Non-pigmented ciliary epithelial cell (primary cell): ENCODE measurements at regions not wholly inside any gene's neighbourhood (a gene's known extent, or its start where the extent isn't known, plus 50 kb on each side); places are given as distances from the start of the nearest gene placed in this dataset.

Experiments
- DNase-seq: peaks from one replicate; pipeline ENCODE4 v3.0.0-alpha.2; 2010; ENCODE audit warnings: low read depth

DNA sequence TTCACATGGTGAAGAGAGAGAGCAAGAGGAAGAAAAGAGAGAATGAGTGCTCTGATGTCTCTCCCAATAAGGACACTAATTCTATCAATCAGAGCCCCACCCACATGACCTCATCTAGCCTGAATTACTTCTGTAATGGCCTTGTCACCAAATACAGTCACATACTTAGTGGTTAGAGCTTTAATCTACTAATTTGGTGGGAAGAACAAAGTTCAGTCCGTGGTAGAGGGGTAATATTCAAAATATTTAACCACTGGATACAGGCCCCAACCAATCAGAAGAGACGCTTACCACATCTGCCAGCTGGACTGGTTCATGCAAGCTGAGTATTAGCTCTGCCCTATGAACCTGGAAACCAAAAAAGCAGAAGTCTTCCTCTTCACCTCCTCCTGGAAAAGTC lies 336.3 kb upstream of the NFE2L3 start:
- no peak for DNase-seq

- DNase-seq: no peak
Observed at GRCh38 chr7:25820432-25821040, 331.5 kb upstream of the NFE2L3 start.

DNA sequence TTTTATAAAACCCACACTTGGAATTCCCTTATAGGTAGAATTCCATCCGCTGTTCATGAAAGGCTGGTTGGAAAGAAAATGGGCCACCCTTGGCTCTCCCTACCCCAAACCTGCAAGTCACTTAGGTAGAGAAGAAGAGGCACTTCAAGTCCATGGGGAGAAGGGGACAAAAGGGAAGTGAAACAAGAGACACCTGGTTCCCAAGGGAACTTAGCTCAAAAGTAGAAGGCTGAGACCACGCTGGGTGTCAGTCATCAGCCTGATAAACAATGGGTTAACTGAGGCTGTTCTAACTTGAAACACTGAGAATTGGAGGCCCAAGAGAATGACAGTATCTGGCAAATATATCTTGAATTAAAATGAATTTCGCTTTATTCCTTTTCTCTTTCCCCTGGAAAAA lies 330.8 kb upstream of the NFE2L3 start:
- no peak for DNase-seq

DNA sequence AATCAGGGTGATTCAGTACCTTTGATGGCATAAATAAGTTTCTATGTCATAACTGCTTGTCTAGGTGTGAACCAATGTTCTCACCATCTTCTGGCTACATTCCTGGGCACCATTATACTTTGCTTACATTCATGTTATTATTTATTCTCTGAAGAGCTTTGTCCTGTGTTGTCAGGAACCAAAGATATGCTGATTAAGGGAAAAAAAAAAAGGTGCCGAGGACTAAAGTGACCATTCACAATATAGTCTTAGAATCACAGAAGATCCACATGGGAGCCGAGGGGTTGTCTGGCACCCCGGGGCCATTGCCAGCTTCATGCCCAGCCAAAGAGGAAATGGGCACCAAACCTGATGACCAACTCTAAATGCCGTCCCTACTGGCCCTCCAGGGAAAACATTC lies 329.2 kb upstream of the NFE2L3 start:
- DNase-seq: no peak

- no peak for DNase-seq
Observed at GRCh38 chr7:25823571-25823970, 328.4 kb upstream of the NFE2L3 start.

- DNase-seq: no peak
Observed at GRCh38 chr7:25828468-25828867, 323.5 kb upstream of the NFE2L3 start.

DNA sequence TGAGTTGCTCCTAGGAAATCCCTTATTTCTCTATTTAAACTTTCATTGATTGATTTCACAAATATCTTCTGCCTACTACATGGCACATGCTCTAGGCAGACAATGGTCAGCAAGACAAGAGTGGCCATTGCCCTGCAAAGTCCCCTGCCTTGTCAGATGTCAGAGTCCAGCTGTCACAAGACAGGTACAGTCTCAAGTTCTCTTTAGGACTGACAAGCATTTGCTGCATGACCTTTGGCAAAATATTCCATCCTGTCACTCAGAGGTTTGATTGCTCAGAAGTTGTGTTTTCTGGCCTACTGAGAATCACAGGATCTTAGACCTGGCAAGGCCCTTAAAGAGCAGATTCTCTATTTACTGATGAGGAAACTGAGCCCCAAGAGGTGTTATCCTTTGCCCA lies 322.3 kb upstream of the NFE2L3 start:
- no peak for DNase-seq

DNA sequence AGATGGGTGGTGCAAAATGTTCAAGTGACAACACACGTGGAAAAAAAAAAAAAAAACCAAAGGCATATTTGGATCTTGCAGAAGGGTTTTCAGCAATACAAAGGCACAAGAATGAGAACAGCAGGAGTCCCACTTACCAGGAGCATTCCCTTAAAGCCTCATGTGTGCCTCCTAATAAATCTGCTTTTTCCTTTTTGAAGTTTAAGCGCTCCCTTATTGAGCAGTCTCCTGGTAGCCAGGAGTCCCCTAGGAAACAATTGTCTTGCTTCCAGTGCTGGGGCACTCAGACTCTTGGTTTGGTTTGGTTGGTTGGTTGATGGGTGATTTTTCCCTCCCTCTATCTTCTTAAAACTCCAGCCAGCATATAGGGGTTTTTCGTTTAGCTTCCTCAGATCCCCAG lies 321.8 kb upstream of the NFE2L3 start:
- DNase-seq: no peak

GRCh38 chr7:25831062-25831691 lies 320.8 kb upstream of the NFE2L3 start:
- DNase-seq: no peak

GRCh38 chr7:25831831-25832411 lies 320.1 kb upstream of the NFE2L3 start:
- no peak for DNase-seq

DNA sequence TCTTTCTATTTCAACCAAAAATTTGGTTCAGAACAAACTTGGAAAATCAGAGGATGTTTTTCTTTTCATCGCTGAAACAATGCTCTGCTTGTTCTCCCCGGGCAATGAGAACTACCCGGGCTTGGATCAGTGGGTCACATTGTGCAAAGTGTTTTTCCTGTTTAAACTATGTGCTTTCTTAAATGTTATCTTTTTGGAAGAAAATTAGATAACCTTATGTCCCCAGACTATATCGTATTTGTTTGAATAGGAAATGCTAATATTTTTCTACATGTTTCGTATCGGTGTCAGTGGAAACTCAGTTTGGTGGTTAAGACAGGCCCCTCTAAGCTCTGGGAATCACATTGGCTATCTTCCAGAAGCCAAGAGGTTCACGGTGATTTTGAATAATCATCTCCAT lies 319.5 kb upstream of the NFE2L3 start:
- DNase-seq: no peak

- no peak for DNase-seq
Observed at GRCh38 chr7:25832929-25833328, 319.1 kb upstream of the NFE2L3 start.

GRCh38 chr7:25834050-25834449 lies 317.9 kb upstream of the NFE2L3 start:
- no peak for DNase-seq

GRCh38 chr7:25835197-25835596 lies 316.8 kb upstream of the NFE2L3 start:
- DNase-seq: no peak

- no peak for DNase-seq
Observed at GRCh38 chr7:25839084-25839769, 312.8 kb upstream of the NFE2L3 start.

GRCh38 chr7:25840209-25840792 lies 311.7 kb upstream of the NFE2L3 start:
- DNase-seq: no peak

- no peak for DNase-seq
Observed at GRCh38 chr7:25841575-25841974, 310.4 kb upstream of the NFE2L3 start.

- no peak for DNase-seq
Observed at GRCh38 chr7:25842201-25842733, 309.7 kb upstream of the NFE2L3 start.

GRCh38 chr7:25843467-25843866 lies 308.5 kb upstream of the NFE2L3 start:
- no peak for DNase-seq

DNA sequence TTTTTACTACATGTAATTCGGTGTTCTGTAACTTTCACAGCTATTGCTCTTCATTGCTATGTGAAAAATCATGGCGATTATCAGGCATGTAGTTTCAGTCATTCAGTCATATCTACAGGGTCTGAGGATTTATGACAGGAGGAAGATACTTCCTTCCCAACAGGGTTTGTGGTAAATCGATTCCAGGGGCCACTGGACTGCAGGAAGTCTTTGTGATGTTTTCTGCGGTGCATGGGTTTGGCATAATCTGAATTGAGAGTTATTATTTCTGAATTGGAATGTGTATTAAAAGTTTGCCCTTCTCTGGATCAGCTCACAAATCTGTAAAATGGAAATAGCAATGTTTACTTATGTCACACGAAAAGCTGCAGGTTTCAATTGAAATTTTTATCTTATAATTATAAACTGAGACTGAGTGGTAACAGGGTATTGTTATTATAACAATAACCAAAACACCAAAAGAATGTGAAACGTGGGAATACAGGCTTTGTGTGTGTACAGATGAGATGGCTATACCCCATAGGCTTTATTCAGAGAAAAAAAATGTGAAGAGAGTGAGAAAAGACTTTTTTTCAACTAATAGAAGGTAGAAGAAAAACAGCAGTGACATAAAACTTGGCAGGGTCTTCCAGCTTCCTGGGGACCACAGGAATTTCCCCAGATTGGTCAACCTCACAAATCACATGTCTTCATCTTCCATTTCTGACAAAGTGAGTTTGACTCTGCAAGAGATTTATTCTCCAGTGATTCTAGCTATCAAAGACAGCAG lies 307.7 kb upstream of the NFE2L3 start:
- DNase-seq: no peak

- DNase-seq: no peak
Observed at GRCh38 chr7:25845464-25845863, 306.5 kb upstream of the NFE2L3 start.

- DNase-seq: no peak
Observed at GRCh38 chr7:25846722-25847121, 305.3 kb upstream of the NFE2L3 start.
